NT2/D1 (cell line): ENCODE measurements at regions not wholly inside any gene's neighbourhood (a gene's known extent, or its start where the extent isn't known, plus 50 kb on each side); places are given as distances from the start of the nearest gene placed in this dataset.

ENCODE experiments used
- SUZ12 ChIP-seq: IDR thresholded peaks from 2 replicates; pipeline ENCODE4 v1.6.1; 2011; ENCODE audit not compliant: insufficient read length, insufficient read depth; ENCODE audit errors: extremely low read depth
- ZNF274 ChIP-seq: IDR thresholded peaks from 2 replicates; pipeline ENCODE4 v1.6.1; 2011; ENCODE audit warnings: mild to moderate bottlenecking, low read depth, low read length

- no peak for TF ChIP-seq ZNF274
- no peak for TF ChIP-seq SUZ12
Measured at GRCh38 chr16:73206151-73206707, 158.3 kb upstream of the ZFHX3 start.
